ENCODE measurements at regions not wholly inside any gene's neighbourhood (a gene's known extent, or its start where the extent isn't known, plus 50 kb on each side); places are given as distances from the start of the nearest gene placed in this dataset.
A peak's percentile ranks its signal among the peaks of the same experiment; 100 is the strongest.
"Not testable (repeated sequence)": the region's sequence is repeated elsewhere in the genome, so short reads cannot be mapped to it uniquely, and the experiment has no call there.

DNA sequence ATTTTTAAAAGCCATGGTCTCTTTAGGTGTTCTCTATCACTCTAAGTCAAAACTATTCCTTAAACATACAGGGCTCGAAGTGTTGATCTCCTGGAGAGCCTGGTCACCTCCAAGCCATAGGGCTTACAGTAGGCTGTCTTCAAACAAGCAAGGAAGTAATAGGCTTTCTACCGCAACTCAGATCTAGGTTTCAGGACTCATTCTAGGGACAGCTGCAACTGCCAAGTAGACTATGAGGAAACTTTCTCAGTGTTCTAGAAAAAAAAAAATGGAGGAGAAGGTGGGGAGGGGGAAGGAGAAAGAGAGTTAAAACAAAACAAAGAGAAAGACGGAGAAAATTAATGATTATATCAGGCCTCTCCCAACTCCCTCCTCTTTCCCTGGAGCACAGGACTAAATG, 106.9 kb upstream of the ETV6 start:
- CTCF ChIA-PET = no interaction called here
- Mint-ChIP-seq H3K4me1 (ENCODE audit: low read depth) (peaks cover 41% of the 10 kb centered on the region), H3K9me3 (no peaks in the 10 kb centered on the region), H3K36me3 (no peaks in the 10 kb centered on the region), H3K27ac (no peak overlapping the region), H3K4me3 (no peak overlapping the region), H3K27me3 (no peaks in the 10 kb centered on the region)
- POLR2A ChIA-PET = no interaction called here
- intact Hi-C loops (cut with micrococcal nuclease) = no loop called here
- no peak for DNase-seq

DNA sequence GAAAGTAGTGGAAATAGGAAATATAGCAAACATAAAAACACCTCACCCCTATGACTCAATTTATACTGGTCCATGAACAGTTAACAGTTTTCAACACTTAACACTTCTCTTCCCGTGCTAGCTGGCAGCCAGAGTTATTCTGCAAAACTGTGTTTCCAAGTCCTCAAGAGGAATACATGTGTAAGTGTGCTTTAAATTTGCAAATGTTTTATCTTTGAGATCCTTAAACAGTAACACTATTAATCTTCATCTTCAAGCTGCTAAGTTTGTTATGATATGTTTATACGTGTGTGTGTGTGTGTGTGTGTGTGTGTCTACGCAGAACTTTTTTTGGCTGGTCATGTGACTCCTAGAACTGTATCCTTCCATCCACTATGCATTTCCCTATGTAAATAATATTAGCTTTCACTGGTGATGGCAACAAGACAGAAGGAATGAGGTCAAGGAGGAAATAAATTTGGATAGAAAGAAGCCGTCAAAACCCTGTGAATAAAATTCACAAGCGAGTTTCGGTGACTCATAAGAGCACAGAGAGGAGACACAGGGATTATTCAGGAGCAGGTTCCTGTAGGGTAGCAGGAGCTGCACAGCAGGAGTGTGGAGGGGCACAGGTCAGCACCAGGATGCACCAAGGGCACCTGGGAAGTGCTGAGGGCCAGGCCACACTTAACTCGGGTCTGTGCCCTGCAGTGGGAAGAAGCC, 105.9 kb upstream of the ETV6 start:
- POLR2A ChIA-PET = no interaction called here
- DNase-seq = no peak
- intact Hi-C loops (cut with micrococcal nuclease) = no loop called here
- Mint-ChIP-seq H3K27me3 (no peaks in the 10 kb centered on the region), H3K27ac (no peak overlapping the region), H3K9me3 (no peaks in the 10 kb centered on the region), H3K4me3 (no peak overlapping the region), H3K36me3 (no peaks in the 10 kb centered on the region), H3K4me1 (ENCODE audit: low read depth) (peaks cover 46% of the 10 kb centered on the region)
- CTCF ChIA-PET = interaction anchor here (1.1 kb wide), 1 partner anchor 37 kb away, joined by 3 read pairs; no protein-coding TSS in a partner anchor

DNA sequence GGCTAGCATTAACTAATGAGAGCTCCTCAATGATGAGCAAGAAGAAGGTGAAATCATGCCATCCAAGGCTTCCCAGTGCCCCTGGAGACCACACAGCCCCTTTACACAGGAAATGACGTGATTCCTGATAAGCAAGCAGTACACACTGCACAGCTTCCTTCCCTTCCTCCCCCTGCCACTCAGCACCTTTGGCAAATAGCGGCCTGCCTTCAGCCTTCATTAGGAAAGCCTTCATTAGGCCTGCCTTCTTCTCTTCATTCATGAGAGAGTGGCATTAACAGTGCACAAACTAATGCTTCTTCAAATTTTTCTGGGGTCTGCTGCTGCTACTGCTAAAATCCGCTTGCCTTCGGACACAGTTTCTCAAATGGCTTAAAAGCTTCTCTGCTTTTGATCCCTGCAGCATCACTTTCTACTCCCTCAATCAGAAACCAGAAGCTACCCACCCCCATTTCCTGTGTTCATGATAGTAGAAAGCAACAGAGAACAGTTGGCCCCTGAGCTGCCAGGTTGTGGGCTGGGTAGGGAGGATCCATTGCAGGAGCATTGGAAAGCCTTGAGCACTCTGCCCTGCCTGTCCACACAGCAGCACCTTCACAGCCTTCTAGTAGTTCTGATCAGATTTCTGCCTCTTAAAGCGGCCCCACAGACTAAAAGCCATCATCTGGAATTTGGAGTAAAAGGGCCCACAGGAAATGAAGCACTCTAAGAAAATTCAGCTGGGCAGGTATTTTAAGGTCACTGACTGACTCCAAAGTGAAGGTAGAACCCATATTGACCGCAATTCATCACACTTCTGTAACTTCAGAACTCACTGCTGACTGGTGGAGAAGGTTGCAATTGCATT, 103.8 kb upstream of the ETV6 start:
- intact Hi-C loops (cut with micrococcal nuclease) = loop anchor here (1.0 to 2.0 kb wide), 2 partner anchors 374 to 487 kb away; partner anchors contain the start of gene SMIM10L1
- Mint-ChIP-seq H3K4me1 (ENCODE audit: low read depth) (peaks cover 42% of the 10 kb centered on the region), H3K4me3 (peak overlapping the region; percentile 14), H3K9me3 (no peaks in the 10 kb centered on the region), H3K27me3 (no peaks in the 10 kb centered on the region), H3K27ac (peak overlapping the region; percentile 72), H3K36me3 (no peaks in the 10 kb centered on the region)
- DNase-seq = peak; percentile 59
- POLR2A ChIA-PET = interaction anchor here (1.2 to 1.7 kb wide), 3 partner anchors 12 to 464 kb away, joined by 3 to 7 read pairs (median 3); partner anchors contain the start of gene ETV6
- CTCF ChIA-PET = interaction anchor here (0.5 to 2.3 kb wide), 11 partner anchors 9 to 779 kb away, joined by 3 to 13 read pairs (median 3); no protein-coding TSS in a partner anchor

DNA sequence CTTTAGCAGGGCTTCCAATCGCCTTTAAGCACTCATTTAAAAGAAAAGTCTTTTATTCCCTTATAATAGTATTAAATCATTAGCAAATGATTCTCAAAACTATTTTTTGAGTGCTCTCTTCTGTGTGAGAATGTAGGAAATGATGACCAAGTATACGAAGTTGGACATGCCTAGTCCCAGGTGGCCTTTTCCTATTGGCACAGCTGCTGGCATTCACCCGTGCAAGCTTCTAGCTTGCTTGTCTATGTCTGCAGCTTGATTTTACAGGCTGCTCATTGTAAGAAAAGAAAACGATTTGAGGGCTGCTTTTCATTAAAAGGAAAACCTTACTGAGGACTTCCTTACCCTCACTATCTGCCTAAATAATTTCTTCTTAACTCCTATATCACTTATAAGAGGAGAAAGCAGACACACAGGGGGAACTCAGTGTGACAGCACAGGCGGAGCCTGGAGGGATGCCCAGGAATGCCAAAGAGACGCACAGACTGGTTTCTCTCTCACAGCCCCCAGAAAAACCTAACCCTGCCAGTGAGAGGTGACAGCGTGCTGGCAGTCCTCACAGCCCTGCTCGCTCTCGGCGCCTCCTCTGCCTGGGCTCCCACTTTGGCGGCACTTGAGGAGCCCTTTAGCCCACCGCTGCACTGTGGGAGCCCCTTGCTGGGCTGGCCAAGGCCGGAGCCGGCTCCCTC, 102.7 kb upstream of the ETV6 start:
- intact Hi-C loops (cut with micrococcal nuclease) = loop anchor here (2.0 kb wide), 1 partner anchor 486 kb away; no protein-coding TSS in a partner anchor
- ChIA-PET POLR2A (interaction anchor here (1.7 kb wide), 1 partner anchor 463 kb away, joined by 3 read pairs; no protein-coding TSS in a partner anchor), CTCF (interaction anchor here (0.6 to 2.3 kb wide), 8 partner anchors 8 to 778 kb away, joined by 3 to 13 read pairs (median 3); no protein-coding TSS in a partner anchor)
- not testable (repeated sequence) for H3K9me3 Mint-ChIP-seq, H3K27me3 Mint-ChIP-seq, H3K36me3 Mint-ChIP-seq, H3K4me3 Mint-ChIP-seq, DNase-seq, H3K27ac Mint-ChIP-seq
- H3K4me1 Mint-ChIP-seq (ENCODE audit: low read depth) = peaks cover 39% of the 10 kb centered on the region

DNA sequence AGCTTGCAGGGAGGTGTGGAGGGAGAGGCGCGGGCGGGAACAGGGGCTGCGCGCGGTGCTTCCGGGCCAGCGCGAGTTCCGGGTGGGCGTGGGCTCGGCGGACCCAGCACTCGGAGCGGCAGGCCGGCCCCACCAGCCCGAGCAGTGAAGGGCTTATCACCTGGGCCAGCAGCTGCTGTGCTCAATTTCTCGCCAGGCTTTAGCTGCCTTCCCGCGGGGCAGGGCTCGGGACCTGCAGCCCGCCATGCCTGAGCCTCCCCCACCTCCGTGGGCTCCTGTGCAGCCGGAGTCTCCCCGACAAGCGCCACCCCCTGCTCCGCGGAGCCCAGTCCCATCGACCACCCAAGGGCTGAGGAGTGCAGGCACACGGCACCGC, 102.2 kb upstream of the ETV6 start:
- H3K27me3 Mint-ChIP-seq, H3K36me3 Mint-ChIP-seq, POLR2A ChIA-PET, H3K4me3 Mint-ChIP-seq, DNase-seq, H3K27ac Mint-ChIP-seq, H3K9me3 Mint-ChIP-seq: not testable (repeated sequence)
- intact Hi-C loops (cut with micrococcal nuclease) = loop anchor here (2.0 kb wide), 1 partner anchor 486 kb away; no protein-coding TSS in a partner anchor
- CTCF ChIA-PET = interaction anchor here (1.0 kb wide), 1 partner anchor 13 kb away, joined by 3 read pairs; no protein-coding TSS in a partner anchor
- peaks cover 39% of the 10 kb centered on the region for H3K4me1 Mint-ChIP-seq (ENCODE audit: low read depth)

DNA sequence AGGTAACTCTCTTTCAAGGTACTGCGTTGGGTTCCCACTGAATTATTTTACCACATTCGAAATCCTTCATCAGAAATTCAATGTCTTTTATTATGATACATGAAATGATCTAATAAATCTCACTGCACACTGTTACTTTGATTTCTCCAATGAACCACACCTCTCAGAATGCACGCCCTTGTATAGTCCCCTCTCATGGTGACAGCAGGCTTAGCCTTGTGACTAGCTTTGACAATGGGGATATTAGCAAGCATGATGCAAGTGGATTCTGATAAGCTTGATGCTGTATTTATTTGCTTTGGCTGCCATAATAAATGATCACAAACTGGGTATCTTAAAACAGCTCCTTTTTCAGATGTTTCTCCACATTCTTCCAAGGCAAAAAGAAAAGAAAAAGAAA, 100.4 kb upstream of the ETV6 start:
- DNase-seq = no peak
- H3K4me3 Mint-ChIP-seq = no peak overlapping the region
- POLR2A ChIA-PET = no interaction called here
- CTCF ChIA-PET = interaction anchor here (0.9 to 1.2 kb wide), 2 partner anchors 9 to 484 kb away, joined by 3 to 4 read pairs; no protein-coding TSS in a partner anchor
- H3K36me3 Mint-ChIP-seq = no peaks in the 10 kb centered on the region
- peaks cover 35% of the 10 kb centered on the region for H3K4me1 Mint-ChIP-seq (ENCODE audit: low read depth)
- H3K27me3 Mint-ChIP-seq = peaks cover 2% of the 10 kb centered on the region
- H3K9me3 Mint-ChIP-seq = no peaks in the 10 kb centered on the region
- no peak overlapping the region for H3K27ac Mint-ChIP-seq
- intact Hi-C loops (cut with micrococcal nuclease) = no loop called here

DNA sequence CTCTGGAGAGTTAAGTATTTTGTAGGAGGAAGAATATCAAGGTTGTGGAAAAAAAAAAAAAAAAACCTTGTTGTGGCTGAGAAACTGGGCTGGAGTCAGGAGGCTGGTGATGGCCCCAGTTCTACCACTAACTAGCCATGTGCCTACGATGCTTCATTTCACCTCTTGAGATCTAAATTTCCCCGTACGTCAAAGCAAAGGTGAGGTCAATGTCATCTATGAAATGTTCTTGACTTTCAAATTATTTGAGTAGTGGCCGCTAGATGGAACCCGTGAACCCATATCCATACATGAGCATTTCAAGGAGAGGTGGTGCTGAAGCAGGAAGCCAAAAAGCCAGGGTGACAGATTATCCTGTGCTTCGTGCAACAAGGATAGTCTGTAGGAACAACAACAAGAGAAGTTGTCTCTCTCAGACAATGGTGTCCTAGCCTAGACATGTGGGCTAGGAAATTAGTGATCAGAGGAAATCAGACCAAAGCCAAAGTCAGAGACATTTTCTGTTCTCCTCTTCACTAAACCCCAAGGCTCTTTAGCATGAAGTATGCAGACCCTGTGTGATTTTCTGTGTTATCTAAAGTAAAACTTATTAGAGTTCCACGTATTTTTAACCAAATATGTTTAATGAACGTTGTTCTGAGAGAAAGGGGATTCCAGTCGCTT, 95.5 kb upstream of the ETV6 start:
- H3K36me3 Mint-ChIP-seq = no peaks in the 10 kb centered on the region
- peak overlapping the region; percentile 47 for H3K27ac Mint-ChIP-seq
- peaks cover 23% of the 10 kb centered on the region for H3K4me1 Mint-ChIP-seq (ENCODE audit: low read depth)
- intact Hi-C loops (cut with micrococcal nuclease) = loop anchor here (1.0 to 10.0 kb wide), 4 partner anchors 22 to 781 kb away; no protein-coding TSS in a partner anchor
- peaks cover 4% of the 10 kb centered on the region for H3K27me3 Mint-ChIP-seq
- no peaks in the 10 kb centered on the region for H3K9me3 Mint-ChIP-seq
- CTCF ChIA-PET = interaction anchor here (1.2 to 2.4 kb wide), 5 partner anchors 8 to 773 kb away, joined by 3 to 23 read pairs (median 4); no protein-coding TSS in a partner anchor
- DNase-seq = peak; percentile 62
- POLR2A ChIA-PET = no interaction called here
- no peak overlapping the region for H3K4me3 Mint-ChIP-seq

DNA sequence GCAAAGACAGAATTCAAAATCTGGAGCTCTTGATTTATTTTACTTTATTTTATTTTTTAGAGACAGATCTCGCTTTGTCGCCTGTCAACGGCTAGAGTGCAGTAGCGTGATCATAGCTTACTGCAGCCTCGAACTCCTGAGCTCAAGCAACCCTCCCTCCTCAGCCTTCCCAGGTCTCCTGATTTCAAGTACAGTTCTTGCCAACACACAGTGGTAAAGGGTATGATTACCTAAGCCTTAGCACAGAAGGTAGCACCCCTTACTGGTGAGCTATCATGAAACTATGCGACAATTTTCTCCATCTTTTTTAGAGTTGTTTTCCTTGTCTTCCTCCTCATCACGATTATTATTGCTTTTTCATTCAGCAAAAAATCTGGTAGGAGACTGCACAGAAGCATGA, 94.3 kb upstream of the ETV6 start:
- CTCF ChIA-PET = interaction anchor here (0.7 to 2.4 kb wide), 10 partner anchors 8 to 772 kb away, joined by 3 to 23 read pairs (median 3); partner anchors contain the start of gene BCL2L14
- H3K4me3 Mint-ChIP-seq = peak overlapping the region; percentile 53
- peaks cover 23% of the 10 kb centered on the region for H3K4me1 Mint-ChIP-seq (ENCODE audit: low read depth)
- H3K9me3 Mint-ChIP-seq = no peaks in the 10 kb centered on the region
- DNase-seq = no peak
- H3K27ac Mint-ChIP-seq = no peak overlapping the region
- H3K27me3 Mint-ChIP-seq = peaks cover 4% of the 10 kb centered on the region
- POLR2A ChIA-PET = interaction anchor here (0.5 kb wide), 1 partner anchor 472 kb away, joined by 3 read pairs; no protein-coding TSS in a partner anchor
- H3K36me3 Mint-ChIP-seq = no peaks in the 10 kb centered on the region
- intact Hi-C loops (cut with micrococcal nuclease) = loop anchor here (10.0 kb wide), 1 partner anchor 780 kb away; no protein-coding TSS in a partner anchor

DNA sequence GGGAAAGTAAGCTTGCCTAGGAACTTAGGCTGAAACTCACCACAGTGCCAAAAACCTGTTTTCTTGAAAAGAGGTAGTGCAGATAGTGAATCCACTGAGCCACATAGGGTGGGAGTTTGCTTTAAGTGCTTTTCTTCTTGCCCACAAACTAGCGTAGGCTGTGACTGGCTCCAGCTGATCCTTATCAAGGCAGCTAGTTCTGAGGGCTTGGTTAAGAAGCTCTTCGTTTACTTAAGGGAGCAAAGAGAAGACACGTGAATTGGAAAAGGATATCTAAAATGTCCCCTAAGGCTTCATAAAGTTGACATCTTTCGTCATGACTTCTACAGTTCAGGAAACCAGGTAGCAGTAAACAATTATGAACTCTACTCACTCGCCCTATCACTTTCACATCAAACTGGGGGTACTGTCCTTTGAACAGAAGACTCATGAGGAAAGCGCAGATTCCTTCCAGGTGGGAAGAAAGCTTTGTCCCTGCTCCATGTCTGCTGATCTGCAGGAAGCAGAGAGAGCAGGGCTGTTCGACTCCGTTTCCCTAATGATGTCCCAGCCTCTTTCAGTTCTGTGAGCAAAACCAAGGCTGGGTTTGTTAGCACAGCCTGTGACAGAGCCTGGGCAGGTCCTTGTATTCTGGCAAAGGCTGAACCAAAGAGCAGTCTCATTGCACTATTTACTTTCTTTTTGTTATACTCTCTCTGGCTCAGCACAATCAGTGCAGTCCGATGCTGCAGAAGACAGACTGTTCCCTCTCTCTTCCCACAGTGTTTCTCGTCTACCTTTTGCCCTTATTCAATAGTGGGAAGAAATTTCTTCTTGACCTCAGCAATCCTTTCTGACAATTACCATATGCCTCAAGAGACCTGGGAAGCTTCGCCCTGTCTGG, 93.5 kb upstream of the ETV6 start:
- intact Hi-C loops (cut with micrococcal nuclease) = loop anchor here (10.0 kb wide), 1 partner anchor 779 kb away; no protein-coding TSS in a partner anchor
- no peaks in the 10 kb centered on the region for H3K36me3 Mint-ChIP-seq
- CTCF ChIA-PET = interaction anchor here (0.6 to 2.4 kb wide), 11 partner anchors 9 to 772 kb away, joined by 3 to 23 read pairs (median 3); partner anchors contain the start of gene BCL2L14
- no peak overlapping the region for H3K27ac Mint-ChIP-seq
- H3K4me1 Mint-ChIP-seq (ENCODE audit: low read depth) = peaks cover 24% of the 10 kb centered on the region
- peaks cover 4% of the 10 kb centered on the region for H3K27me3 Mint-ChIP-seq
- H3K4me3 Mint-ChIP-seq = peak overlapping the region; percentile 53
- peak; percentile 45 for DNase-seq
- H3K9me3 Mint-ChIP-seq = no peaks in the 10 kb centered on the region
- POLR2A ChIA-PET = no interaction called here

DNA sequence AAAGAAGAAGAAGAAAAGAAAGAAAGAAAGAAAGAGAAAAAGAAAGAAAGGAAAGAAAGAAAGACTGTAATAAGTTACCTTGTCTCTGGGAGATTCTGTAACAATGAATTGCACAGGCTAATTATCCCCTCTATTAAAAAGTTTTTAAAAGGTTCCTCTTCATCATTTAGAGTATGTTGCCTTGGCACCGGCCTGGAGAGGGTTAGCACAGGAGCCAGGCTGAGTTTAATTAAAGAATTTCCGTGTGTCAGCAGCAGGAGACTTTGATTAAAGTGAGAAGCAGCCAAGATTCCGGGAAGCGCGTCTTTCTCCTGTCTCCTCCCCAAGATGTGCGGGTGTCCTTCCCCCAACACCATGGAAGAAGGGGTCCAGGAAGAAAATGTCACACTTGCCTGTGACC, 92.8 kb upstream of the ETV6 start:
- no peak for DNase-seq
- Mint-ChIP-seq H3K4me3 (no peak overlapping the region), H3K9me3 (no peaks in the 10 kb centered on the region), H3K27me3 (peaks cover 4% of the 10 kb centered on the region), H3K4me1 (ENCODE audit: low read depth) (peaks cover 28% of the 10 kb centered on the region), H3K27ac (no peak overlapping the region), H3K36me3 (no peaks in the 10 kb centered on the region)
- intact Hi-C loops (cut with micrococcal nuclease) = loop anchor here (10.0 kb wide), 1 partner anchor 778 kb away; no protein-coding TSS in a partner anchor
- POLR2A ChIA-PET = no interaction called here
- CTCF ChIA-PET = interaction anchor here (0.7 to 1.5 kb wide), 3 partner anchors 8 to 772 kb away, joined by 3 to 5 read pairs (median 3); no protein-coding TSS in a partner anchor
